SK-N-SH (cell line): ENCODE measurements at regions not wholly inside any gene's neighbourhood (a gene's known extent, or its start where the extent isn't known, plus 50 kb on each side); places are given as distances from the start of the nearest gene placed in this dataset.

Source experiments
- CTCF ChIA-PET: fragments of 300-600, 350-600 bp; formaldehyde crosslinking; extraction: SDS; loops from one replicate; lab custom pipeline; 2021; lab: Yijun Ruan, JAX
- POLR2A ChIA-PET: fragments of 350-600 bp; sonication (Branson Sonifier 250); formaldehyde crosslinking; extraction: SDS; loops from one replicate; lab custom pipeline; 2020; ENCODE audit warnings: antibody characterized with exemption, inconsistent platforms; lab: Yijun Ruan, JAX
- DNase-seq: peaks from one replicate; pipeline ENCODE4 v3.0.0; 2012
- H2AFZ ChIP-seq: fragments of 200-600 bp; sonication (generic); 2 replicates; pipeline ENCODE4 v1.8.1; 2016; ENCODE audit warnings: antibody characterized with exemption, mild to moderate bottlenecking, low read depth
- H3F3A ChIP-seq: fragments of 200-600 bp; sonication (generic); replicated peaks from 2 replicates; pipeline ENCODE3; 2016; ENCODE audit warnings: antibody characterized with exemption, mild to moderate bottlenecking; ENCODE audit not compliant: insufficient read depth
- H3K27ac ChIP-seq, 2 experiments: fragments of 200-500 bp in 1 of 2; fragments of 200-600 bp in 1 of 2; sonication (Bioruptor generic) in 1 of 2; sonication (generic), shearing (Covaris generic) in 1 of 2; 2 replicates each; pipeline versions ENCODE4 v1.5.1 to v1.6.1; 2014 to 2016; ENCODE audit warnings: low read depth in 2 of 2, inconsistent platforms in 1 of 2, low read length in 1 of 2, mild to moderate bottlenecking in 1 of 2, mixed read lengths in 1 of 2
- H3K27me3 ChIP-seq: fragments of 200-600 bp; sonication (generic), shearing (Covaris generic); 2 replicates; pipeline ENCODE4 v1.6.1; 2016; ENCODE audit warnings: mixed run types; ENCODE audit not compliant: insufficient read depth
- H3K36me3 ChIP-seq, 2 experiments: fragments of 200-500 bp in 1 of 2; fragments of 200-600 bp in 1 of 2; sonication (Bioruptor generic) in 1 of 2; sonication (generic) in 1 of 2; replicated peaks in 1 of 2; 2 replicates each; pipeline versions ENCODE3 to v1.5.1; 2014 to 2016; ENCODE audit warnings: low read length in 1 of 2, mild to moderate bottlenecking in 1 of 2; ENCODE audit not compliant: insufficient read depth in 2 of 2, control insufficient read depth in 1 of 2
- H3K4me1 ChIP-seq, 2 experiments: fragments of 200-500 bp in 1 of 2; fragments of 200-600 bp in 1 of 2; sonication (Bioruptor generic) in 1 of 2; sonication (generic), shearing (Covaris generic) in 1 of 2; 2 replicates each; pipeline versions ENCODE4 v1.5.1 to v1.6.1; 2014 to 2016; ENCODE audit warnings: low read depth in 1 of 2, low read length in 1 of 2, mixed run types in 1 of 2; ENCODE audit not compliant: insufficient read depth in 2 of 2, control insufficient read depth in 1 of 2
- H3K4me2 ChIP-seq: fragments of 200-600 bp; sonication (generic), shearing (Covaris generic); 2 replicates; pipeline ENCODE4 v1.6.1; 2017; ENCODE audit warnings: mixed run types
- H3K4me3 ChIP-seq, 2 experiments: fragments of 200-500 bp in 1 of 2; fragments of 200-600 bp in 1 of 2; sonication (Bioruptor generic) in 1 of 2; sonication (generic), shearing (Covaris generic) in 1 of 2; 2 replicates each; pipeline versions ENCODE4 v1.5.1 to v1.8.1; 2014 to 2016; ENCODE audit warnings: low read depth in 2 of 2, inconsistent platforms in 1 of 2, low read length in 1 of 2, mild to moderate bottlenecking in 1 of 2, mixed read lengths in 1 of 2, moderate library complexity in 1 of 2
- H3K79me2 ChIP-seq: fragments of 200-600 bp; sonication (generic); 2 replicates; pipeline ENCODE4 v1.8.1; 2017; ENCODE audit warnings: mild to moderate bottlenecking; ENCODE audit not compliant: insufficient read depth
- H3K9ac ChIP-seq: fragments of 200-600 bp; sonication (generic); 2 replicates; pipeline ENCODE4 v1.6.1; 2017; ENCODE audit warnings: mixed run types
- H3K9me2 ChIP-seq: fragments of 200-600 bp; sonication (generic); 2 replicates; pipeline ENCODE4 v1.6.1; 2017; ENCODE audit warnings: mixed run types
- H3K9me3 ChIP-seq: fragments of 200-600 bp; sonication (generic); 2 replicates; pipeline ENCODE4 v1.6.1; 2017; ENCODE audit warnings: mixed run types, mild to moderate bottlenecking, moderate library complexity
- H4K20me1 ChIP-seq: fragments of 200-600 bp; sonication (generic); 2 replicates; pipeline ENCODE4 v1.6.1; 2017; ENCODE audit warnings: mild to moderate bottlenecking, mixed run types; ENCODE audit not compliant: insufficient read depth
- ELF1 ChIP-seq: IDR thresholded peaks from 2 replicates; pipeline ENCODE4 v1.4.0; 2012
- EZH2phosphoT487 ChIP-seq: fragments of 200-600 bp; sonication (generic); IDR thresholded peaks from 2 replicates; pipeline ENCODE4 v1.6.1; 2017; ENCODE audit warnings: low read depth, mixed run types, mild to moderate bottlenecking, antibody characterized with exemption, moderate library complexity, borderline replicate concordance
- MXI1 ChIP-seq: IDR thresholded peaks from 2 replicates; pipeline ENCODE4 v1.6.1; 2012; ENCODE audit warnings: mild to moderate bottlenecking, low read depth, low read length, improper control_type of control experiment
- TAF1 ChIP-seq: IDR thresholded peaks from 2 replicates; pipeline ENCODE4 v1.6.1; 2012; ENCODE audit warnings: low read depth, mild to moderate bottlenecking, low read length, moderate library complexity, borderline replicate concordance
- TCF12 ChIP-seq: IDR thresholded peaks from 2 replicates; pipeline ENCODE4 v1.4.0; 2012
- TEAD4 ChIP-seq: IDR thresholded peaks from 2 replicates; pipeline ENCODE4 v1.4.0; 2012; ENCODE audit warnings: mild to moderate bottlenecking, borderline replicate concordance; ENCODE audit not compliant: insufficient read depth
- YY1 ChIP-seq: IDR thresholded peaks from 2 replicates; pipeline ENCODE4 v1.4.0; 2012; ENCODE audit warnings: low read depth, mild to moderate bottlenecking
- WGBS: methylation state at CpG from one replicate; pipeline ENCODE4 v1.1.6; 2017; ENCODE audit warnings: low lambda C conversion rate; 5-methylcytosine and 5-hydroxymethylcytosine counted together
- TF ChIP-seq, protein P1 (sequence below): IDR thresholded peaks from 2 replicates; pipeline ENCODE4 v1.4.0; 2012; ENCODE audit warnings: low read depth, borderline replicate concordance
- TF ChIP-seq, protein P2 (sequence below): IDR thresholded peaks from 2 replicates; pipeline ENCODE4 v1.4.0; 2012; ENCODE audit warnings: low read depth
- TF ChIP-seq, protein P3 (sequence below): IDR thresholded peaks from 2 replicates; pipeline ENCODE4 v1.4.0; 2012; ENCODE audit warnings: low read depth, borderline replicate concordance
- TF ChIP-seq, protein P4 (sequence below): fragments of 200-600 bp; sonication (generic); IDR thresholded peaks from 2 replicates; pipeline ENCODE4 v1.6.1; 2017; ENCODE audit warnings: antibody characterized with exemption, mild to moderate bottlenecking, moderate library complexity
- TF ChIP-seq, protein P5 (sequence below): fragments of 150-350 bp; IDR thresholded peaks from 2 replicates; pipeline ENCODE4 v1.6.1; 2017; ENCODE audit warnings: antibody characterized with exemption, low read length, low read depth, borderline replicate concordance

DNA sequence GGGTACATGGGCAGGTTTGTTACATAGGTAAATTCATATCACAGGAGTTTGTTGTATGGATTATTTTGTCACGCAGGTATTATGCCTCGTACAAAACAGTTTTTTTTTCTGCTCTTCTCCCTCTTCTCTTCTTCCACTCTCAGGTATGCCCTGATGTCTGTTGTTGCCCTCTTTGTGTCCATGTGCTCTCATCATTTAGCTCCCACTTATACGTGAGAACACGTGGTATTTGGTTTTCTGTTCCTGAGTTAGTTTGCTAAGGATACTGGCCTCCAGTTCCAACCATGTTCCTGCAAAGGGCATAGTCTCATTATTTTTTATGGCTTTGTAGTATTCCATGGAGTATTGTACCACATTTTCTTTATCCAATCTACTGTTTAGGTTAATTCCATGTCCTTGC is 65.7 kb downstream of the UNC5CL start:
- H3K9ac ChIP-seq: no peak overlapping the region
- TF ChIP-seq TEAD4: no peak
- TF ChIP-seq, protein P1, sequence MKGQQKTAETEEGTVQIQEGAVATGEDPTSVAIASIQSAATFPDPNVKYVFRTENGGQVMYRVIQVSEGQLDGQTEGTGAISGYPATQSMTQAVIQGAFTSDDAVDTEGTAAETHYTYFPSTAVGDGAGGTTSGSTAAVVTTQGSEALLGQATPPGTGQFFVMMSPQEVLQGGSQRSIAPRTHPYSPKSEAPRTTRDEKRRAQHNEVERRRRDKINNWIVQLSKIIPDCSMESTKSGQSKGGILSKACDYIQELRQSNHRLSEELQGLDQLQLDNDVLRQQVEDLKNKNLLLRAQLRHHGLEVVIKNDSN: no peak
- CTCF ChIA-PET: no interaction called here
- H3K9me2 ChIP-seq: no peaks in the 10 kb centered on the region
- no peaks in the 10 kb centered on the region for H4K20me1 ChIP-seq
- WGBS: 63% methylated on average over 4 of the region's 4 CpGs
- no peaks in the 10 kb centered on the region for H3K36me3 ChIP-seq
- no peak for DNase-seq
- no peaks in the 10 kb centered on the region for H3K27me3 ChIP-seq
- H3K9me3 ChIP-seq: no peaks in the 10 kb centered on the region
- no peak overlapping the region for H3K4me3 ChIP-seq
- H3K79me2 ChIP-seq: no peaks in the 10 kb centered on the region
- H3K4me2 ChIP-seq: no peak overlapping the region
- no peaks in the 10 kb centered on the region for H3F3A ChIP-seq
- H3K27ac ChIP-seq: no peak overlapping the region
- H3K4me1 ChIP-seq: no peaks in the 10 kb centered on the region
- no peak overlapping the region for H2AFZ ChIP-seq
- POLR2A ChIA-PET: no interaction called here

DNA sequence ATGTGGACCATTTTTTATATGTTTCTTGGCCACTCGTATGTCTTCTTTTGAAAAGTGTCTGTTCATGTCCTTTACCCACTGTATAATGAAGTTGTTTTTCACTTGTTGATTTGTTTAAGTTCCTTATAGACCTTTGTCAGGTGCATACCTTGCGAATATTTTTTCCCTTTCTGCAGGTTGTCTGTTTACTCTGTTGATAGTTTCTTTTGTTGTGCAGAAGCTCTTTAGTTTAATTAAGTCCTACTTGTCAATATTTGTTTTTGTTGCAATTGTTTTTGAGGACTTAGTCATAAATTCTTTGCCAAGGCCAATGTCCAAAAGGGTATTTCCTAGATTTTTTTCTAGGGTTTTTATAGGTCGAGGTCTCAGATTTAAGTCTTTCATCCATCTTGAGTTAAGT is 66.2 kb downstream of the UNC5CL start:
- TF ChIP-seq EZH2phosphoT487 (no peak), TCF12 (no peak), ELF1 (no peak), TAF1 (no peak)
- TF ChIP-seq, protein P2, sequence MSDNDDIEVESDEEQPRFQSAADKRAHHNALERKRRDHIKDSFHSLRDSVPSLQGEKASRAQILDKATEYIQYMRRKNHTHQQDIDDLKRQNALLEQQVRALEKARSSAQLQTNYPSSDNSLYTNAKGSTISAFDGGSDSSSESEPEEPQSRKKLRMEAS: no peak
- TF ChIP-seq, protein P3, sequence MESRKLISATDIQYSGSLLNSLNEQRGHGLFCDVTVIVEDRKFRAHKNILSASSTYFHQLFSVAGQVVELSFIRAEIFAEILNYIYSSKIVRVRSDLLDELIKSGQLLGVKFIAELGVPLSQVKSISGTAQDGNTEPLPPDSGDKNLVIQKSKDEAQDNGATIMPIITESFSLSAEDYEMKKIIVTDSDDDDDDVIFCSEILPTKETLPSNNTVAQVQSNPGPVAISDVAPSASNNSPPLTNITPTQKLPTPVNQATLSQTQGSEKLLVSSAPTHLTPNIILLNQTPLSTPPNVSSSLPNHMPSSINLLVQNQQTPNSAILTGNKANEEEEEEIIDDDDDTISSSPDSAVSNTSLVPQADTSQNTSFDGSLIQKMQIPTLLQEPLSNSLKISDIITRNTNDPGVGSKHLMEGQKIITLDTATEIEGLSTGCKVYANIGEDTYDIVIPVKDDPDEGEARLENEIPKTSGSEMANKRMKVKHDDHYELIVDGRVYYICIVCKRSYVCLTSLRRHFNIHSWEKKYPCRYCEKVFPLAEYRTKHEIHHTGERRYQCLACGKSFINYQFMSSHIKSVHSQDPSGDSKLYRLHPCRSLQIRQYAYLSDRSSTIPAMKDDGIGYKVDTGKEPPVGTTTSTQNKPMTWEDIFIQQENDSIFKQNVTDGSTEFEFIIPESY: no peak
- DNase-seq: no peak

DNA sequence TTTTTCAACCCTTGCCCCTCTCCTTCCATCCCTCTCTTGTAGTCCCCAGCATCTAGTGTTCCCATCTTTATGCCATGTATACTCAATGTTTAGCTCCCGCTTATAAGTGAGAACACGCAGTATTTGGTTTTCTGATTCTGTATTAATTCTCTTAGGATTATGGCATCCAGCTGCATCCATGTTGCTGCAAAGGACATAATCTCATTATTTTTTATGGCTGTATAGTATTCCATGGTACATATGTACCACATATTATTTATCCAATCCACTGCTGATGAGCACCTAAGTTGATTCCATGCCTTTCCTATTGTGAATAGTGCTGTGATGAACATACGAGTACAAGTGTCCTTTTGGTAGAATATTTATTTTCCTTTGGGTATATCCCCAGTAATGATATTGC is 66.8 kb downstream of the UNC5CL start:
- Histone ChIP-seq H3F3A (no peaks in the 10 kb centered on the region), H4K20me1 (no peaks in the 10 kb centered on the region), H3K36me3 (no peaks in the 10 kb centered on the region), H3K4me3 (no peak overlapping the region), H3K9ac (no peak overlapping the region), H3K79me2 (no peaks in the 10 kb centered on the region), H3K4me2 (no peak overlapping the region), H3K4me1 (no peaks in the 10 kb centered on the region), H3K27me3 (no peaks in the 10 kb centered on the region), H3K9me2 (no peaks in the 10 kb centered on the region), H2AFZ (no peak overlapping the region), H3K9me3 (no peaks in the 10 kb centered on the region), H3K27ac (no peak overlapping the region)
- ChIA-PET POLR2A (no interaction called here), CTCF (interaction anchor here (0.5 kb wide), 1 partner anchor 51 kb away, joined by 3 read pairs; no protein-coding TSS in a partner anchor)
- DNase-seq: no peak
- 76% methylated on average over 3 of the region's 3 CpGs for WGBS
- TF ChIP-seq, protein P4, sequence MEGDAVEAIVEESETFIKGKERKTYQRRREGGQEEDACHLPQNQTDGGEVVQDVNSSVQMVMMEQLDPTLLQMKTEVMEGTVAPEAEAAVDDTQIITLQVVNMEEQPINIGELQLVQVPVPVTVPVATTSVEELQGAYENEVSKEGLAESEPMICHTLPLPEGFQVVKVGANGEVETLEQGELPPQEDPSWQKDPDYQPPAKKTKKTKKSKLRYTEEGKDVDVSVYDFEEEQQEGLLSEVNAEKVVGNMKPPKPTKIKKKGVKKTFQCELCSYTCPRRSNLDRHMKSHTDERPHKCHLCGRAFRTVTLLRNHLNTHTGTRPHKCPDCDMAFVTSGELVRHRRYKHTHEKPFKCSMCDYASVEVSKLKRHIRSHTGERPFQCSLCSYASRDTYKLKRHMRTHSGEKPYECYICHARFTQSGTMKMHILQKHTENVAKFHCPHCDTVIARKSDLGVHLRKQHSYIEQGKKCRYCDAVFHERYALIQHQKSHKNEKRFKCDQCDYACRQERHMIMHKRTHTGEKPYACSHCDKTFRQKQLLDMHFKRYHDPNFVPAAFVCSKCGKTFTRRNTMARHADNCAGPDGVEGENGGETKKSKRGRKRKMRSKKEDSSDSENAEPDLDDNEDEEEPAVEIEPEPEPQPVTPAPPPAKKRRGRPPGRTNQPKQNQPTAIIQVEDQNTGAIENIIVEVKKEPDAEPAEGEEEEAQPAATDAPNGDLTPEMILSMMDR: no peak
- TF ChIP-seq, protein P5, sequence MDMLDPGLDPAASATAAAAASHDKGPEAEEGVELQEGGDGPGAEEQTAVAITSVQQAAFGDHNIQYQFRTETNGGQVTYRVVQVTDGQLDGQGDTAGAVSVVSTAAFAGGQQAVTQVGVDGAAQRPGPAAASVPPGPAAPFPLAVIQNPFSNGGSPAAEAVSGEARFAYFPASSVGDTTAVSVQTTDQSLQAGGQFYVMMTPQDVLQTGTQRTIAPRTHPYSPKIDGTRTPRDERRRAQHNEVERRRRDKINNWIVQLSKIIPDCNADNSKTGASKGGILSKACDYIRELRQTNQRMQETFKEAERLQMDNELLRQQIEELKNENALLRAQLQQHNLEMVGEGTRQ: no peak
- TF ChIP-seq, protein P1: no peak
- TF ChIP-seq YY1 (no peak), MXI1 (no peak), TEAD4 (no peak)
- TF ChIP-seq, protein P3: no peak

More for the DNA sequence above, 66.2 kb downstream of the UNC5CL start:
- Histone ChIP-seq H3K4me1 (no peaks in the 10 kb centered on the region), H3K9me2 (no peaks in the 10 kb centered on the region), H3K9ac (no peak overlapping the region), H3F3A (no peaks in the 10 kb centered on the region), H3K4me2 (no peak overlapping the region), H3K4me3 (no peak overlapping the region), H3K79me2 (no peaks in the 10 kb centered on the region), H3K27ac (no peak overlapping the region), H3K9me3 (no peaks in the 10 kb centered on the region), H3K27me3 (no peaks in the 10 kb centered on the region), H4K20me1 (no peaks in the 10 kb centered on the region), H2AFZ (no peak overlapping the region), H3K36me3 (no peaks in the 10 kb centered on the region)
- ChIA-PET POLR2A (no interaction called here), CTCF (interaction anchor here (0.5 kb wide), 1 partner anchor 50 kb away, joined by 3 read pairs; no protein-coding TSS in a partner anchor)
- 24% methylated on average over 3 of the region's 3 CpGs for WGBS
